ENCODE measurements at regions not wholly inside any gene's neighbourhood (a gene's known extent, or its start where the extent isn't known, plus 50 kb on each side); places are given as distances from the start of the nearest gene placed in this dataset.
"Not testable (repeated sequence)": the region's sequence is repeated elsewhere in the genome, so short reads cannot be mapped to it uniquely, and the experiment has no call there.

DNA sequence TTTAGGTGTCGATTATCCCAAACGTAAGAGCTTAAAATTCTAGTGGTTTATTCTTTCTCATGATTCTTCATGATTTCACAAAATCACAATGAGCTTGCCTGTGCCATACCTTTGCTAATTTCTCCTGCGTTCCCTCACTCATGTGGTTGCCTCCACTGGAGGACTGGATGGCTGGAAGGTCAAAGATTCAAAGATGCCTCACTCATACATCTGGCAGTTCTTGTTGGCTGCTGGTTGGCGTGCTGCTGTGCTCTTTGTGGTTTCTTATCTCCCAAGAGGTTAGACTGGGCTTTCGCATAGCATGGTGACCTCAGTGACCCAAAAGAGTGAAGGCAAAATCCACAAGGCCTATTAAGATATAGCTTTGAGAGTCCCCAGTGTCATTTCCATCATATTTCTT is 877.6 kb upstream of the AUTS2 start:
- TF ChIP-seq, protein P1, sequence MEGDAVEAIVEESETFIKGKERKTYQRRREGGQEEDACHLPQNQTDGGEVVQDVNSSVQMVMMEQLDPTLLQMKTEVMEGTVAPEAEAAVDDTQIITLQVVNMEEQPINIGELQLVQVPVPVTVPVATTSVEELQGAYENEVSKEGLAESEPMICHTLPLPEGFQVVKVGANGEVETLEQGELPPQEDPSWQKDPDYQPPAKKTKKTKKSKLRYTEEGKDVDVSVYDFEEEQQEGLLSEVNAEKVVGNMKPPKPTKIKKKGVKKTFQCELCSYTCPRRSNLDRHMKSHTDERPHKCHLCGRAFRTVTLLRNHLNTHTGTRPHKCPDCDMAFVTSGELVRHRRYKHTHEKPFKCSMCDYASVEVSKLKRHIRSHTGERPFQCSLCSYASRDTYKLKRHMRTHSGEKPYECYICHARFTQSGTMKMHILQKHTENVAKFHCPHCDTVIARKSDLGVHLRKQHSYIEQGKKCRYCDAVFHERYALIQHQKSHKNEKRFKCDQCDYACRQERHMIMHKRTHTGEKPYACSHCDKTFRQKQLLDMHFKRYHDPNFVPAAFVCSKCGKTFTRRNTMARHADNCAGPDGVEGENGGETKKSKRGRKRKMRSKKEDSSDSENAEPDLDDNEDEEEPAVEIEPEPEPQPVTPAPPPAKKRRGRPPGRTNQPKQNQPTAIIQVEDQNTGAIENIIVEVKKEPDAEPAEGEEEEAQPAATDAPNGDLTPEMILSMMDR (IDR thresholded peaks at IDR 0.05; ENCODE audit: low read depth, low read length): no peak
- no peak overlapping the region for H3K4me3 ChIP-seq (ENCODE audit: low read depth, low read length)

DNA sequence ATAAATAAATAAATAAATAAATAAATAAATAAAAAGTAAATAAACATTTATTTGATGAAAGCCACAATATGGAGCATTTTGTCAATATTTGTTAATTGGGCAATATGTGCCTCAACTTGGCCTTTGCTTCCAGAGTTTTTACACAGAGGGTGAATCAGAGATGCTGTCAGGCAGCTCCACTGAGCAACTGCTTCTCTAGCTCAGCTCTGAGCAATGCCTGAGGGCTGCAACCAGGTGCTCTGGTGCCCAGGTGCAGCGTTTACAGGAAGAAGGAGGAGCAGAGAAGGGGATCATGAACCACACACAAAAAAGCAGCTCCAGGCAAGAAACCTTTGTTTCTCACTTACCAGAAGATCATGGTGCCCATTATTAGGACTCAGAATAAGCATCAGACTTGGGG is 876.2 kb upstream of the AUTS2 start:
- no peak overlapping the region for H3K4me3 ChIP-seq (ENCODE audit: low read depth, low read length)
- TF ChIP-seq, protein P1 (IDR thresholded peaks at IDR 0.05; ENCODE audit: low read depth, low read length): no peak

DNA sequence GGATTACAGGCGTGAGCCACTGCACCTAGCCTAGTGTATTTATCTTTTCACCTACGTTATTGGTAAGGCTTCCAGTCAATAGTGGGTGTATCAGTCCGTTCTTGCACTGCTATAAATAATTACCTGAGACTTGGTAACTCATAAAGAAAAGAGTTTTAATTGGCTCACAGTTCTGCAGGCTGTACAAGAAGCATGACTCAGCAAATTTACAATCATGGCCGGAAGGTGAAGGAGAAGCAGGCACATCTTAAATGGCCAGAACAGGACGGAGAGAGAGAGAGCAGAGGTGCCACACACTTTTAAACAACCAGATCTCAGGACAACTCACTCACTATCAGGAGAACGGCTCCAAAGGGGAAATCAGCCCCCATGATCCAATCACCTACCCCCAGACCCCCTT is 873.3 kb upstream of the AUTS2 start:
- TF ChIP-seq, protein P1 (IDR thresholded peaks at IDR 0.05; ENCODE audit: low read depth, low read length): no peak
- no peak overlapping the region for H3K4me3 ChIP-seq (ENCODE audit: low read depth, low read length)

DNA sequence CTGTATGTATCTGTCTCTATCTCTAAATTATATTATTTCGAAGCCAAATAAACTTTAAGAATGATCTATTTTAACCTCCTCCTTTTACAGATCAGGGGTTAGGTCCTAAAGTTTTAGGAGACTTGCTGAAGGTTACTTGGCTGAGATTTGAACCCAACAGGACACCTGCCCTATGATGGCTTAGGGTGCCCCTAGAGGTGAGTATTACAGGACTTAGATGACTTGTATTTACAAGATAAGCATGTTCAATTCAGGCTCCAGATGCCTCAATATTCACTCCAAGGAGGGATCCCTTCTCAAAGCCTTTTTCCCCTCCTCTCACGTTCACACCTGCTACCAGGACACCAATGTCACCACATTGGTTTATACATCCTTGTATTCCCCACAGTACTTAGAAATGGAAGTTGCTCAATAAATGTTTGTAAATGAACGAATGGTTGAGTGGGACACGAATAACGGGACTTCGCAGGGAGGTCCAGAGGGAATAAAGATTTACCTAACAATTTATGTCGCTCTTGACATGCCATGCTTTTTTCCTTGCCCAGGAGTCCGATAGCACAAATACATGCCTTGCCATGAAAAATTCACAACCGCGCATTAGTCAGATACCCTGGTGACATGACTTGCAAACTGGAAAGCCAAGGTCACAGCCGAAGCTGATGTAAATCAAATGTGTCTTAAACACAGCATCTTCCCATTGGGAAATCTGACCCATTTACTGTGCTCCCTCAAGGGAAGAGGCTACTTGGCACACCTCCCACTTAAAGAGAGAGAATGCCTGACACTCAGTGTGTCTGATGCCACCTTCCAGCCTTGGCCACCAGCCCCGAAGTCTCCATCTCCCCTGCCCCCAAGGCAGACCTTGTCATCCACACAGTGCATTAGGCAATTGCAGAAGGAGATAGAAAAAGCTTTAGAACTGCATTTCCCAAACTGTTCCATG is 872.2 kb upstream of the AUTS2 start:
- TF ChIP-seq, protein P1 (IDR thresholded peaks at IDR 0.05; ENCODE audit: low read depth, low read length): no peak
- H3K4me3 ChIP-seq (ENCODE audit: low read depth, low read length): no peak overlapping the region

DNA sequence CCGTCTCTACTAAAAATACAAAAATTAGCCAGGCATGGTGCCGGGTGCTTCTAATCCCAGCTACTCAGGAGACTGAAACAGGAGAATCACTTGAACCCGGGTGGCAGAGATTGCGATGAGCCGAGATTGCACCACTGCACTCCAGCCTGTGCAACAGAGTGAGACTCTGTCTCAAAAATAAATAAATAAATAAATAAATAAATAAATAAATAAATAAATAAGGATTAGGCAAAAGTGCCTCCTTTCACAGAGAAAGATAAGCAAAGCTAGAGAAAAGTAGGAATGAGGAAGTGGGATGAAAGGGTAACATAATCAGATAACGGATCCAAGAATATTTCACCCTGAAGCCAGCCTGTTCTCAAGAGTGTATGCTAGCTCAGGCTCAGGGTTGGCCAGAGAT is 869.6 kb upstream of the AUTS2 start:
- H3K4me3 ChIP-seq (ENCODE audit: low read depth, low read length): not testable (repeated sequence)

DNA sequence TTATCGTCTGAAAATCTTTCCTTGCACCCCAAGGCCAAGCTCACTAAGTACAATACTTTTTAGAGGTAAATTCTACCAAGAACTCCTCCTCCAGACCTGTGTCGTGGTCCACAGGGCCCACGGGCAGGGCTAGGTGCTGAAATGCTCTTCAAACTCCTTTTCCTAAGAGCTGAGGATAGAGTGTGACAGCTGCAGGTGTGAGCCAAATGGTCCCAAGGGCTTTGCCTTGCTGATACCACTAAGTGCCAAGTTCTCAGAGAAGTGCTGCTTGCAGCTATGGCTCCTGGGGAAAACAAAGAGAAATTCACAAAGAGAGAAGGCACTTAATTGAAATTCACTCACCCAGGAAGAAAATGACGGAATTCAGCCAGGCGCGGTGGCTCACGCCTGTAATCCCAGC is 868.9 kb upstream of the AUTS2 start:
- TF ChIP-seq, protein P1 (IDR thresholded peaks at IDR 0.05; ENCODE audit: low read depth, low read length): no peak
- no peak overlapping the region for H3K4me3 ChIP-seq (ENCODE audit: low read depth, low read length)

DNA sequence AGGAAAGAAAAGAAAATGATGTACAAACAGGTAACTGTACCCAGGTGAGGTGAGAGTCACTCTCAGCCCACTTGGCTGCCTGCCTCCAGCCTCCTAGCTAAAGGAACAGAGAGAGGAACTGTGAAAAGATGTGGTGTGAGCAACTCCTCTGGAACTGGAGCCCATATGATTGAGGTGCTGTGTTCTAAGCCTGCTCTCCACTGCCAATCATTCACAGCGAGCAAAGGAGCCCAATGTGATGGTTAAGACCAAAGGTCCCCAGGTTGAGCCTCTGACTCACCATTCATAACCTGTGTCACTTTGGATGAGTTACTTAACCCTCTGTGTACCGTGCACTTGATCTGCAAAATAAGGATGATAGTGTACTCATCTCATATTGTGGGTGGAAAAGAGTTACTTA is 868.1 kb upstream of the AUTS2 start:
- H3K4me3 ChIP-seq (ENCODE audit: low read depth, low read length): no peak overlapping the region
- TF ChIP-seq, protein P1 (IDR thresholded peaks at IDR 0.05; ENCODE audit: low read depth, low read length): no peak
